ENCODE measurements at regions not wholly inside any gene's neighbourhood (a gene's known extent, or its start where the extent isn't known, plus 50 kb on each side); places are given as distances from the start of the nearest gene placed in this dataset.

- no peak for DNase-seq
These were observed 596.0 kb downstream of the BCL11A start for GRCh38 chr2:59957504-59957903.

DNA sequence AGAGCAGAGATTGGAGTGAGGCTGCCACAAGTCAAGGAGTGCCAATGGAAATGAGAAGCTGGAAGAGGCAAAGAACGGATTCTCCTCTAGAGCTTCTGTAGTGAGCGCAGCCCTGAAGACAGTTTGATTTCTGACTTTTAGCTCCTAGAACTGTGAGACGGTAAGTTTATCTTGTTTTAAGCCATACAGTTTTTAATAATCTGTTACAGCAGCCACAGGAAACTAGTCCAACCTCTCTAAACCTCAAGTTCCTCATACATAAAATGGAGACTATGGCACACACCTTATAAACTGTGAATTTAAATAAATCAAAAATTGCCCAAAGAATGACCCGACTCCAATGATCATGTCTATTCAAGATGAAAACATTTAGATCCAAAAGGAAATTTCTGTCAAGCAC lies 596.5 kb downstream of the BCL11A start:
- DNase-seq = no peak

DNA sequence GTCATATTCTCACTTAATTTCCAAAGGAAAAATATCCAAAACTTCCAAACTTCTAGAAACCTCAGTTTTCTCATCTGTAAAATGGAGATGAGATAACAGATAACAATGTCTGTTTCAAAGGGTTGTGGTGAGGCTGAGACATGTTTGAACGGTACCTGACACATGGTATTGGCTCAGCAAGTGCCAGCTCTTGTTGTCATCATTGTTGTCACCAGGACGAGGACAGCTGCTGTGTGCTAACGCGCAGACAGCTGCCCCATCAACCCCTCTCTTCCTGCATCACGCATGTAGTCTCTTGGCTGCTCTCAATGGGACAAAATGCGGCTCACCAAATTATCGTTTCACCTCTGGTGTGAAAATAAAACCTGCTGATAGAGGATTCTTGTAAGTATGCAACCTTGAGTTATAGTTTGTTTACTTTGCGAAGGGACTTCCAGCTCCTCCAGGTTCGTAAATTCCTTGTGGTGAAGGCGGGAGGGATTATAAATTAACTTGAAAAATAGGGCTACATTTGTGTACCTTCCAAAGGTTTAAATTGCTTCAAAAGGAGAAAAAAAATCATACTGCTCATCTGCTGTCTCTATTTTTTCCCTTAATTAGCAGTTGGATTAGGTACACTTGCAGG lies 605.4 kb downstream of the BCL11A start:
- DNase-seq = no peak

- no peak for DNase-seq
These were observed 606.2 kb downstream of the BCL11A start for GRCh38 chr2:59947209-59947608.

DNA sequence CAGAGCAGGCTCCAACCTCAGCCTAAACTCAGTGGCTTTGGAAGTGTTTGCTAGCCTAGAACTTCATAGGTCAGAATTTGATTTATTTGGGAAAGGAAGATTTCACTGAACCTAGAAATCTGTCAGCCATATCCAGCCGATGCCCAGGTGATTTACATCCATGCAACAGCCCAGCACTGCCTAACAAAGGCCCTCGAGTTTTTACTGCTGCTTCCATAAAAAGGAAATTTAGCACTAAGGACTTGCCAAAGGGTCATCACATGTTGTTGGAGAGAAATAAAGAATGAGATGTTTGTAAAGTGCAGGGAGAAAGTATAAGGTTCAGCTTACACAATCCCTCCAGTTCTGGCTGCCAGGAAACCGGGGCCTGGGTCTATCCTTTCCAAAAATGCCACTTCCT lies 614.2 kb downstream of the BCL11A start:
- no peak for DNase-seq

DNA sequence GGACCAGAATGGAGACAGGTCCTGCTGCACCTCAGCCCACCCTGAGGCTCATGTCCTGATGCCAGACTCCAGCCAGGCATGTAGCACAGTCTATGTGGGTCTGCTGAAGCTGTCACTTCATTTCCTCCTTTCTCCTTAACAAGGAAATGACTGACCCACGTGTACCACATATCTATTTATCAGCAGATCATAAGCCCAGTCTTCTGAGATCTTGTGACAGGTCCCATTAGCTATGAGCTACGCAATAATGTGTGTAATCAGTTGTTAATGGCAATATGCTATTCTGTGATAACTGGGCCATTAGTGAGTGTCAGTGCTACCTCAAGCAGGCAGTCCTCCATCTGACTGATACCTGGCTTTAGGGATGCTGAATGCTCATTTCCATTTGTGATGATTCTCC lies 615.3 kb downstream of the BCL11A start:
- no peak for DNase-seq

DNA sequence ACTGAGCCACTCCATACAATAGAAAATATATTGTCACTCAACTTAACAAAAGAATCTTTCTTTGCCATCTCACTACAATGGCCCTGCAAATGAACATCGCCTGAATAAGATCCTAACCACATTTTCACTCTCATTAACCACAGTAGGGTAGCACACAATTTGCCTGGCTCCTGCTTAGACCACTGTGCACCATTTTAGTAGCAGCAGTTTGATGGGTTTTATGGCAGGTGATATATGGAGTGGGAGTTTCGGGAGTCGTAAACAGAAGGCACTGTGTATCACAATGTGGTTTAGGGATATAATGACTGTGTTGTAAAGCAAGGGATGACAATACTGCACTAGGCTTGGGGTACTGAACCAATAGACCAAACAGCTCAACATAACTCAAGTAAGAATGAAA lies 617.4 kb downstream of the BCL11A start:
- no peak for DNase-seq

GRCh38 chr2:59935005-59935404 lies 618.4 kb downstream of the BCL11A start:
- DNase-seq = no peak

- DNase-seq = no peak
These were observed 619.5 kb downstream of the BCL11A start for GRCh38 chr2:59933948-59934347.

- no peak for DNase-seq
These were observed 621.1 kb downstream of the BCL11A start for GRCh38 chr2:59932341-59932740.

GRCh38 chr2:59930430-59930829 lies 623.0 kb downstream of the BCL11A start:
- DNase-seq = no peak

GRCh38 chr2:59926731-59927130 lies 626.7 kb downstream of the BCL11A start:
- DNase-seq = no peak

DNA sequence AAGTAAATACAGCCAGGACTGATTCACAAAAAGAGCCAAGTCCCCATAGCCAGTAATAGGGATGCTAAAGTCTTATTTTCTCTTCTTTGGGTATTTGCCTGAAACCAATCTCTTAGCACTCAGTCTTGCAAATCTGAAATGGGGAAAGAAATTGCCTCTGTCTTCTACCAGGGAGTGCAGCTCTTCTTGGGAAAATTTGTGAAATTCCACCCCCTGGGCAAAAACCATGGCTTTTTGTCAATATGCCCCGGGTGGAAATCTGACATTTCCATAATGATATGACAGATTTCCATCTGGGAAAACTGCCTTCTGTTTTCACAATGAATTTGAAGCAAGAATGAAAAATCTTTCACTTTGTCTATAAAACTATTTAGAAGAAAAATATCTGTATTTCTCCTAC lies 628.1 kb downstream of the BCL11A start:
- no peak for DNase-seq

DNA sequence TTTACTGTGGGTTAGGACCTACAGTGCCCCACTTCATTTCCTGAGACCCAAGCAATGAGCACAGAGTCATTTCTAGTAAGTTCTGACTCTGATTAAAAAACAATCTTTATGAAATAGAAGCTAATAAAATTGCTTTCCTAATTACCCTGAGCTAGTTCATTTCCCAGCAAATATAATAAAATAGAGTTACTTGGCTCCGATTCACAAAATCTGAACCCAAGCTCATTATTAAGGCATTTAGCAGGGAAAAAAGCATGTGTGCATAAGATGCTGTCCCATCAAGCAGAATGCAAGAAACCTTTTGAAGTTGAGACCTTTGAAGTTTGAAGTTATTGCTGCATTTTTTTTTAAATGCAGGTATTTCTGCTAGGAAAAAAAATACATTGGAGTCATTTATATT lies 629.1 kb downstream of the BCL11A start:
- no peak for DNase-seq

DNA sequence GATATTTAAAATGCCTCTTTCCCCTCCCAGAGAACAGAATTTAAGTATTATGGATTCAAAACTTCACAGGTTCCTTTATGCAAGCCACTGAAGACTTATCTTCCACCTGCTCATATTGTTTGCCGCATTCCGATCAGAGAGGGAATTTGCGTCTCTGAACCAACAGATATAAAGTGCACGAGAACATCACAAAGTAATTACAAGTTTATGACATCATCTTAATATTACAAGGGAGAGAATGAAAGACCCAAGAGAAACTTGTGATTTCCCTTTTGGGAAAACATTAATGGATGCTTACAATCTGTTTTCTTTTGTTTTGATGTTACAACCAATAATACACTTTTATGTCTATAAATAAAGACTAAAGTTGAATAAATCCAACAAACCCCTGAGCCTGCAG lies 631.0 kb downstream of the BCL11A start:
- DNase-seq = no peak

GRCh38 chr2:59921743-59922142 lies 631.7 kb downstream of the BCL11A start:
- no peak for DNase-seq

DNA sequence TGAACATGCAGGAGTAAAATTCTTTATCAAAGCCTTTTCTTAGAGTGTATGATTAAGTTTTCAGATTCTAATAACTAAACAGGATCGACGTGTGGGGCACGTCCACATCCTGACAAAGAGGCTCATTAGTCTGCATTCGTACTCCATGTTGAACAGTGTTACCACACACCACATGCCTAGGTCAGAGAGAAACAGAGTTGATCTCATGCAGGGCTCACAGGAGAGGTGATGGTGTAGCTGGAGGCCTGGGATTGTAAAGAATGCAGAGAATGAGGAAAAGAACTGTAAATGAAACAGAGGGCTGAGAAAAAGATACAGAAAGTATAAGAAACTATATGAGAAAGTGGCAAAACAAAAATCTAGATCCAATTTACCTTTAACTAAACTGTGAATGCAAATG lies 632.5 kb downstream of the BCL11A start:
- no peak for DNase-seq

- no peak for DNase-seq
These were observed 633.1 kb downstream of the BCL11A start for GRCh38 chr2:59920307-59920706.

DNA sequence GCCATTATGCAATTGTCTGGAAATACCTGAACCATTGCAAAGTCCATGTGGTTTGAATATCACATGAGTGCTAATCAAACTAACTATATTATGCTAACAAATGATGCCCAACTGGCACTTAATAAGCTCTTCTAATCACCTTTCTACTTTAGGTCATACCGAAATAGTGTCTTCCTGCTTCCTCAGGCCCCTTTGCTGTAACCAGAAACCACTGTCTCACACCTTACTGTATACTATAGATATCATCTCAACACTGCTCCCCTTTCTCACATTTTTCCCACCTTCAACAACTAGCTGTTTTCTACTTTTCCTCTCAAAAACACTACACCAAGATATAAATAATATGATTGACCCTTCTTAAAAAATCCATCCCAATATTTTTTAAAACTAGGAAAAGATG lies 633.9 kb downstream of the BCL11A start:
- no peak for DNase-seq

GRCh38 chr2:59912042-59912441 lies 641.4 kb downstream of the BCL11A start:
- no peak for DNase-seq

DNA sequence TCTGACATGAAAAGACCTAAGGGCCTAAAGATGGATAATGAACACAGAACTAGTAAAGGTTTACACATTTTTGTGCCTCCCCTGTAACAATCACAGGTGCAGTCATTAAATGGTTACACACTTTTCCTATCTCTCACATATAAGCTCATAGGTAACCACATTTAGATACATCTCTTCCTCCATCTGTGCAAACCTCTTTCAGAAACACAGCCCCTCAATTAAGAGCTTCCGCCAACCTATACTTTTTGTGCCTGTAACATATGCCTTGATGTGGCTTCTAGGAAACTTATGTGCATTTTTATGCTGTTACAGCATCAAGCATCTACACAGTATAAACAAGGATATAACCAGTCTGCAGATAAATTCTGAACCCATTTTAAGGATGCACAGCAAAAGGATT lies 643.3 kb downstream of the BCL11A start:
- DNase-seq = no peak

DNA sequence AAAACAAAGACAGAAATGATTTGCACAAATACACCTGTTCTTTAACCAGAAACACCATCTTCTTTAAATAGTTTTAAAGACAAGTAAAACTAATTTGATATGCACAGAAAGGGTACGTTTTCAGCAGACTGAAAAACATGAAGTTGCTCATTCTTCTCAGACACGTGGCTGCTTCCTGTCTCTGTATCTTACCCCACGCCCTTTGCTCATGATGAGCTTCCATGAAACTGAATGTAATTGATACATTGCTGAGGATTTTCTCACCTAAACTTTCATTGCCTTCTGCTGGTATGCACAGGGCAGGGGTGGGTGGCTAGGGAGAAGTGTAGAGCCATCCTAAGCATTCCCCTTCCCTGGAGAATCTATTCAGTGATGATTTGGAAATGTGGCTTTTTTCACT lies 644.3 kb downstream of the BCL11A start:
- no peak for DNase-seq

DNA sequence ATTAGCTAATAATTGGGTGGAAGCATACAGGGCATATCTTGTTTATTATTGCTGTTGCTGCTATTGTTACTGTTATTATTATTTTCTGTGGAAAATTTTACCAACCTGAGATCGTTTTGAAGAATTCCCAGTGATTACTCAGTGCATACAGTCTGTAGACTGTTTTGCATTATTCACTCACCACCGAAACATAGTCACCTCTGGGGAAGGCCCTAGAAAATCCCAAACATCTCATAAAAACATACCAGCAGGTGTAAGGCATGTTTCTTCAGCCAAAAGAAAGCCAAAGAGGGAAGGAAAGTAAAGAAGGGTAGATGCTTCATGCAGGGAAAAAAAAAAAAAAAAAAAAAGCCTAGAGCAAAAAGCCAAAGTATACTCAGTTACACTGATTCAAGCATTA lies 647.7 kb downstream of the BCL11A start:
- DNase-seq = no peak

GRCh38 chr2:59903994-59904544 lies 649.4 kb downstream of the BCL11A start:
- no peak for DNase-seq

GRCh38 chr2:59900728-59901452 lies 652.6 kb downstream of the BCL11A start:
- no peak for DNase-seq
